T-helper 1 cell treated with Interleukin-12 subunit alpha and Interleukin-12 subunit beta and Interleukin-4 antibody, amounts not matched to agents 30 μg/mL and 1 μg/mL, for 36 hours (primary cell): ENCODE measurements at regions not wholly inside any gene's neighbourhood (a gene's known extent, or its start where the extent isn't known, plus 50 kb on each side); places are given as distances from the start of the nearest gene placed in this dataset.

ENCODE experiments used
- H3K27ac Mint-ChIP-seq: one replicate; pipeline ENCODE4 v1.8.0; 2021; ENCODE audit warnings: mild to moderate bottlenecking, mixed read lengths
- H3K27me3 Mint-ChIP-seq: one replicate; pipeline ENCODE4 v1.8.0; 2021; ENCODE audit warnings: low read depth, mixed read lengths
- H3K36me3 Mint-ChIP-seq: one replicate; pipeline ENCODE4 v1.8.0; 2021; ENCODE audit warnings: low read depth, mixed read lengths
- H3K4me1 Mint-ChIP-seq: one replicate; pipeline ENCODE4 v1.8.0; 2021; ENCODE audit warnings: low read depth, mixed read lengths
- H3K4me3 Mint-ChIP-seq: one replicate; pipeline ENCODE4 v1.8.0; 2021; ENCODE audit warnings: mild to moderate bottlenecking, moderate library complexity, mixed read lengths
- H3K9me3 Mint-ChIP-seq: one replicate; pipeline ENCODE4 v1.8.0; 2021; ENCODE audit warnings: mixed read lengths

GRCh38 chr16:86314402-86315025, 195.8 kb upstream of the FOXF1 start:
- H3K36me3 Mint-ChIP-seq: no peaks in the 10 kb centered on the region
- no peak overlapping the region for H3K27ac Mint-ChIP-seq
- no peaks in the 10 kb centered on the region for H3K27me3 Mint-ChIP-seq
- no peaks in the 10 kb centered on the region for H3K9me3 Mint-ChIP-seq
- no peaks in the 10 kb centered on the region for H3K4me1 Mint-ChIP-seq
- H3K4me3 Mint-ChIP-seq: no peak overlapping the region

- no peaks in the 10 kb centered on the region for H3K9me3 Mint-ChIP-seq
- no peak overlapping the region for H3K4me3 Mint-ChIP-seq
- no peaks in the 10 kb centered on the region for H3K4me1 Mint-ChIP-seq
- no peaks in the 10 kb centered on the region for H3K36me3 Mint-ChIP-seq
- no peaks in the 10 kb centered on the region for H3K27me3 Mint-ChIP-seq
- H3K27ac Mint-ChIP-seq: no peak overlapping the region
Measured at GRCh38 chr16:86316967-86317812, 193.1 kb upstream of the FOXF1 start.

DNA sequence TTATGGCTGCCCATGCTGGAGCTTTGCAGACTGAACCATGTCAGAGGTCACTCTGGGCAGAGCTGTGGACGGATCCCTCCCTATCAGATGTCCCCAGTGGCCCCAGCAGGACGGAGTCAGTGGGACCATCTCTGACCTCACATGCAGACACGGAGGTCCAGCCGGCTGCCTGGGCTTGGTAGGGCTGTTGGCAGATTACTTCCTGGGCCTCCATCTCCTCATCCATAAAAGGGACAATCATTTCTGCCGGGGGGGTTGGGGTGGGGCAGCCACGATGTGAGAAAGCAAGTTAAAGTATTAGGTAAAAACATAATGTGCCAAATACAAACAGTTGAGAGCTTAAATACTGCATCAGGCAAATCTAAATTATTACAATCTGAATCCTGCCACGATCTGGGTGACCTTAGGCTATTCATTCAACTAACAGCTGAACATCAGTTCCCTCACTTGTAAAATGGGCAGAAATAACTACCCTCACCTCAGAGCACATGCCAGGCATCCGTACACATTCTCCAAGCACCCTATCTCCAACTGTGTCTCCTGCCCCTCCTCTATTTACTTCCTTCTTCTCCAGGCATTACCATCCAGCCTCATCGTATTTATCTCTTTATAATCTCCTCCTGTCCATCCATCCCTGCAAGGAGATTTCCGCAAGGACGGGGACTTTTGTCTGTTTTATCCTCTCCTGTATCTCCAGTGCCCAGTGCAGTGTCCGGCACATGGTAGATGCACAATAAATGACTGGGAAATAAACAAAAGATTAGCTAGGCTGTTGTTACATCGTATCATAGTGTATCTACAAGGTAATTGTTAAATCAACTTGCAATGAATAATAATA, 192.3 kb upstream of the FOXF1 start:
- Mint-ChIP-seq H3K27ac (no peak overlapping the region), H3K36me3 (no peaks in the 10 kb centered on the region), H3K9me3 (no peaks in the 10 kb centered on the region), H3K4me1 (no peaks in the 10 kb centered on the region), H3K27me3 (no peaks in the 10 kb centered on the region), H3K4me3 (no peak overlapping the region)

GRCh38 chr16:86319585-86320236, 190.6 kb upstream of the FOXF1 start:
- Mint-ChIP-seq H3K36me3 (no peaks in the 10 kb centered on the region), H3K27ac (no peak overlapping the region)

DNA sequence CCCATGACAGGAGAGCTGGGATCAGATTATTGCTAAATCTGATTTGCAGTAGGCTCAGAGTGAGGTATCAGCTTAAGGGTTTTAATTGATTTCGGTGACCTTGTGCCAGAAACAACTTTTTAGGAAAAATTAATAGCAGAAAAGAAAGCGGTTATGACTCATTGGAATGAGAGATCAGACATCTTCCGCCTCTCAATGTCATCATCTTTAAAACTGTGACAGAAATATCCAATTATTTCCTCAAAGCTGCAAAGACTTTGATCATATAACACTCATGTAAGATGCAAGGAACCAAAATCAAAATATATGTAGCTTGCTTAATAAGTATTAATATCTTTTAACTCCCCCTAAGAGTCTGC, 190.1 kb upstream of the FOXF1 start:
- H3K4me3 Mint-ChIP-seq: no peak overlapping the region
- no peak overlapping the region for H3K27ac Mint-ChIP-seq
- no peaks in the 10 kb centered on the region for H3K9me3 Mint-ChIP-seq
- no peaks in the 10 kb centered on the region for H3K36me3 Mint-ChIP-seq
- H3K4me1 Mint-ChIP-seq: no peaks in the 10 kb centered on the region
- H3K27me3 Mint-ChIP-seq: no peaks in the 10 kb centered on the region

More at GRCh38 chr16:86319585-86320236, 190.6 kb upstream of the FOXF1 start:
- Mint-ChIP-seq H3K4me3 (no peak overlapping the region), H3K9me3 (no peaks in the 10 kb centered on the region), H3K4me1 (no peaks in the 10 kb centered on the region), H3K27me3 (no peaks in the 10 kb centered on the region)

- no peaks in the 10 kb centered on the region for H3K36me3 Mint-ChIP-seq
- no peaks in the 10 kb centered on the region for H3K4me1 Mint-ChIP-seq
- no peak overlapping the region for H3K27ac Mint-ChIP-seq
- no peaks in the 10 kb centered on the region for H3K27me3 Mint-ChIP-seq
- H3K9me3 Mint-ChIP-seq: no peaks in the 10 kb centered on the region
- no peak overlapping the region for H3K4me3 Mint-ChIP-seq
Measured at GRCh38 chr16:86321491-86321890, 188.8 kb upstream of the FOXF1 start.

- Mint-ChIP-seq H3K9me3 (no peaks in the 10 kb centered on the region), H3K36me3 (no peaks in the 10 kb centered on the region), H3K27me3 (no peaks in the 10 kb centered on the region), H3K27ac (no peak overlapping the region), H3K4me3 (no peak overlapping the region), H3K4me1 (no peaks in the 10 kb centered on the region)
Measured at GRCh38 chr16:86322283-86322682, 188.0 kb upstream of the FOXF1 start.

GRCh38 chr16:86322806-86323205, 187.5 kb upstream of the FOXF1 start:
- no peaks in the 10 kb centered on the region for H3K9me3 Mint-ChIP-seq
- H3K4me1 Mint-ChIP-seq: no peaks in the 10 kb centered on the region
- H3K36me3 Mint-ChIP-seq: no peaks in the 10 kb centered on the region
- H3K27ac Mint-ChIP-seq: no peak overlapping the region
- H3K27me3 Mint-ChIP-seq: no peaks in the 10 kb centered on the region
- no peak overlapping the region for H3K4me3 Mint-ChIP-seq

GRCh38 chr16:86324320-86324719, 186.0 kb upstream of the FOXF1 start:
- Mint-ChIP-seq H3K27ac (no peak overlapping the region), H3K4me3 (no peak overlapping the region), H3K27me3 (no peaks in the 10 kb centered on the region), H3K4me1 (no peaks in the 10 kb centered on the region), H3K36me3 (no peaks in the 10 kb centered on the region), H3K9me3 (no peaks in the 10 kb centered on the region)

- Mint-ChIP-seq H3K4me1 (no peaks in the 10 kb centered on the region), H3K36me3 (no peaks in the 10 kb centered on the region), H3K27me3 (no peaks in the 10 kb centered on the region), H3K27ac (no peak overlapping the region), H3K4me3 (no peak overlapping the region), H3K9me3 (no peaks in the 10 kb centered on the region)
Measured at GRCh38 chr16:86325360-86325759, 185.0 kb upstream of the FOXF1 start.

DNA sequence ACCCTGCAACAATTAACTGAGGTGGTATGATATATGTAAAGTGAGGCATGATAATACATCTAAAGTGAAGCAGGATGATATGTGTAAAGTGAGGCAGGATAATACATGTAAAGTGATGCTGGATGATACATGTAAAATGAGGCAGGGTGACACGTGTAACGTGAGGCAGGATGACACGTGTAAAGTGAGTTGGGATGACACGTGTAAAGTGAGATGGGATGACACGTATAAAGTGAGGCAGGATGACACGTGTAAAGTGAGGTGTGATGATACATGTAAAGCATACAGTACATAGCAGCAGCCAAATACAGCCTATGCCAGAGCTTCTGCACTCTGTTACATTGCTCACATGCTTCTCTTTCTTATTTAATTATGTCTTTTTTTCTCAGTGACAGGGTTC, 184.4 kb upstream of the FOXF1 start:
- H3K27me3 Mint-ChIP-seq: no peaks in the 10 kb centered on the region
- no peaks in the 10 kb centered on the region for H3K9me3 Mint-ChIP-seq
- H3K4me1 Mint-ChIP-seq: no peaks in the 10 kb centered on the region
- H3K27ac Mint-ChIP-seq: no peak overlapping the region
- no peaks in the 10 kb centered on the region for H3K36me3 Mint-ChIP-seq
- H3K4me3 Mint-ChIP-seq: no peak overlapping the region

- Mint-ChIP-seq H3K9me3 (no peaks in the 10 kb centered on the region), H3K27me3 (no peaks in the 10 kb centered on the region), H3K4me1 (no peaks in the 10 kb centered on the region), H3K4me3 (no peak overlapping the region), H3K36me3 (no peaks in the 10 kb centered on the region), H3K27ac (no peak overlapping the region)
Measured at GRCh38 chr16:86327321-86327720, 183.0 kb upstream of the FOXF1 start.

DNA sequence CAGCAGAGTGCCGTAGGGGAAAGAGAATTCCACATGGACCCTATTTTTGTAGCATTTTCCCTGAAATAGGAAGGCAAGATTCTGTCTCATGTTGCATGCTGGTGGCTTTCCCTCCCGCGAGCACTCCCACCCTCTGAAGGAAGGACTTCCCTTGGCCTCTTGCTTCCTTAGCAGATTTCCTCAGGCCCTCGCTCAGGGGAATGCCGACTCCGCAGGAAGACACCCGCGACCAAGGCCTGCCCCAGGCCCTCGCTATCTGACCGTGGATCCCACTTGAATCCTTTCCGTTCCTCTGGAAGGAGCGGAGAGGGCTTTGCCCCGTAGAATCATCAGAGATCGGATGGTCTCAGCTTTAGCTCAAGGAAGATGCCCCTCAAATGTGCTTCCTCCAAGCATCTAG, 179.4 kb upstream of the FOXF1 start:
- Mint-ChIP-seq H3K4me1 (no peaks in the 10 kb centered on the region), H3K9me3 (no peaks in the 10 kb centered on the region), H3K36me3 (no peaks in the 10 kb centered on the region), H3K27me3 (no peaks in the 10 kb centered on the region), H3K27ac (no peak overlapping the region), H3K4me3 (no peak overlapping the region)

DNA sequence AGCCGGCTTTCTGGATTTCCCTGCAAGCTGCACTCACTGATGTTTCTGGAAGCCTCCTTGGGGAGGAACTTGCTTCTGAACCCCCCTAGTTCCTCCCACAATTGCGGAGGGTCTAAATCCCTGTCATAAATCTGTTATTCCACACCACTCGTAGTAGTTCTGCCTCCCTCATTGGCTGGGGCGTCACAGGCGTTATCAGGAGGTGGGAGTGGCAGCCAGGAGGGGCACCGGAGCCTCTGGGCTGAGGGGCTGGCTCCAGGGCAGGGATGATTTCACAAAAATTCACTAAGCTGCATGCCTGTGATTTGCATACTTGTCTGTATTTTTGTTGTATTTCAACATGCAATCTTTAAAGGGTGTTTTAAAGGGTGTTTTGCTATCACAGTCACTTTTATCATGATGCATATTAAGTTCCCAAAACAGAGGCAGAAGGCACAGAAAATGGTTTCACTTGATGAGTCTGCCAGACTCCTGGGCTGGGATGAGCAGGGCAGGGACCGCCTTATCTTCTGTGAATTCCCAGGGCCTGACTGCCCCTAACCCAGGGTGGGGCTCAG, 176.2 kb upstream of the FOXF1 start:
- no peak overlapping the region for H3K27ac Mint-ChIP-seq
- no peaks in the 10 kb centered on the region for H3K27me3 Mint-ChIP-seq
- H3K4me1 Mint-ChIP-seq: no peaks in the 10 kb centered on the region
- no peak overlapping the region for H3K4me3 Mint-ChIP-seq
- no peaks in the 10 kb centered on the region for H3K9me3 Mint-ChIP-seq
- no peaks in the 10 kb centered on the region for H3K36me3 Mint-ChIP-seq
